ENCODE measurements at regions not wholly inside any gene's neighbourhood (a gene's known extent, or its start where the extent isn't known, plus 50 kb on each side); places are given as distances from the start of the nearest gene placed in this dataset.

GRCh38 chr15:46461416-46461815, 826.6 kb downstream of the SQOR start:
- no peak for DNase-seq
- intact Hi-C loops (cut with DNase I), result no loop called here
- Histone ChIP-seq H3K9me3 (no peaks in the 10 kb centered on the region), H3K4me1 (ENCODE audit: insufficient read depth) (no peaks in the 10 kb centered on the region), H3K27me3 (no peaks in the 10 kb centered on the region), H3K36me3 (no peaks in the 10 kb centered on the region), H3K4me3 (no peak overlapping the region), H3K27ac (no peak overlapping the region)
- TF ChIP-seq CTCF (IDR thresholded peaks at IDR 0.05), result no peak
- no peak for TF ChIP-seq EP300 (IDR thresholded peaks at IDR 0.05)
- no peak for TF ChIP-seq POLR2A (IDR thresholded peaks at IDR 0.05)
- WGBS, 3 donors, result 79 to 88% (median 87%) methylated on average over 2 of the region's 2 CpGs

GRCh38 chr15:46467041-46467440, 832.2 kb downstream of the SQOR start:
- no peak overlapping the region for H3K4me3 ChIP-seq
- no peaks in the 10 kb centered on the region for H3K4me1 ChIP-seq (ENCODE audit: insufficient read depth)
- WGBS, 3 donors, result 88 to 95% (median 92%) methylated on average over 1 of the region's 1 CpG
- TF ChIP-seq POLR2A (IDR thresholded peaks at IDR 0.05), result no peak
- no peak for TF ChIP-seq CTCF (IDR thresholded peaks at IDR 0.05)
- no peak for TF ChIP-seq EP300 (IDR thresholded peaks at IDR 0.05)
- intact Hi-C loops (cut with DNase I), result no loop called here
- H3K27me3 ChIP-seq, result no peaks in the 10 kb centered on the region
- H3K27ac ChIP-seq, result no peak overlapping the region
- no peak for DNase-seq
- H3K36me3 ChIP-seq, result no peaks in the 10 kb centered on the region
- H3K9me3 ChIP-seq, result no peaks in the 10 kb centered on the region

- no peak overlapping the region for H3K27ac ChIP-seq
- WGBS, 3 donors, result 11 to 42% (median 24%) methylated on average over 1 of the region's 1 CpG
- no peaks in the 10 kb centered on the region for H3K27me3 ChIP-seq
- H3K4me3 ChIP-seq, result no peak overlapping the region
- TF ChIP-seq CTCF (IDR thresholded peaks at IDR 0.05) (no peak), POLR2A (IDR thresholded peaks at IDR 0.05) (no peak), EP300 (IDR thresholded peaks at IDR 0.05) (no peak)
- H3K36me3 ChIP-seq, result no peaks in the 10 kb centered on the region
- H3K4me1 ChIP-seq (ENCODE audit: insufficient read depth), result no peaks in the 10 kb centered on the region
- no peak for DNase-seq
- intact Hi-C loops (cut with DNase I), result no loop called here
- H3K9me3 ChIP-seq, result no peaks in the 10 kb centered on the region
These were observed 836.3 kb downstream of the SQOR start for GRCh38 chr15:46471096-46471495.

GRCh38 chr15:46489276-46489675, 854.4 kb downstream of the SQOR start:
- Histone ChIP-seq H3K27ac (no peak overlapping the region), H3K36me3 (no peaks in the 10 kb centered on the region), H3K4me3 (no peak overlapping the region), H3K4me1 (ENCODE audit: insufficient read depth) (no peaks in the 10 kb centered on the region), H3K9me3 (no peaks in the 10 kb centered on the region), H3K27me3 (no peaks in the 10 kb centered on the region)
- WGBS, 3 donors, result 63 to 72% (median 69%) methylated on average over 1 of the region's 1 CpG
- TF ChIP-seq EP300 (IDR thresholded peaks at IDR 0.05) (no peak), CTCF (IDR thresholded peaks at IDR 0.05) (no peak), POLR2A (IDR thresholded peaks at IDR 0.05) (no peak)
- DNase-seq, result no peak
- intact Hi-C loops (cut with DNase I), result no loop called here
